ENCODE measurements at regions not wholly inside any gene's neighbourhood (a gene's known extent, or its start where the extent isn't known, plus 50 kb on each side); places are given as distances from the start of the nearest gene placed in this dataset.

GRCh38 chr6:125678601-125679000 is 70.8 kb upstream of the HEY2 start:
- peaks cover 5% of the 10 kb centered on the region; the same call in 1 of the 2 replicates for H3K9me3 ChIP-seq (ENCODE audit: insufficient read depth, low read length)
- H3K36me3 ChIP-seq (ENCODE audit: insufficient read depth, insufficient read length, low read length) = no peaks in the 10 kb centered on the region
- no peak overlapping the region for H3K4me3 ChIP-seq (ENCODE audit: insufficient read length, low read depth)
- H3K9ac ChIP-seq (ENCODE audit: insufficient read length, low read depth) = no peak overlapping the region
- no peaks in the 10 kb centered on the region for H3K4me1 ChIP-seq (ENCODE audit: insufficient read depth, insufficient read length)
- H3K27me3 ChIP-seq (ENCODE audit: insufficient read depth, insufficient read length) = no peaks in the 10 kb centered on the region
- DNase-seq (ENCODE audit: low read depth, low spot score) = no peak
- TF ChIP-seq SUZ12 (IDR thresholded peaks at IDR 0.05; ENCODE audit: extremely low read depth, insufficient read depth, insufficient read length) = no peak
- no peak for TF ChIP-seq ZNF274 (IDR thresholded peaks at IDR 0.05; ENCODE audit: low read depth, low read length)
- no peak for TF ChIP-seq YY1 (IDR thresholded peaks at IDR 0.05; ENCODE audit: insufficient read depth, insufficient read length)

DNA sequence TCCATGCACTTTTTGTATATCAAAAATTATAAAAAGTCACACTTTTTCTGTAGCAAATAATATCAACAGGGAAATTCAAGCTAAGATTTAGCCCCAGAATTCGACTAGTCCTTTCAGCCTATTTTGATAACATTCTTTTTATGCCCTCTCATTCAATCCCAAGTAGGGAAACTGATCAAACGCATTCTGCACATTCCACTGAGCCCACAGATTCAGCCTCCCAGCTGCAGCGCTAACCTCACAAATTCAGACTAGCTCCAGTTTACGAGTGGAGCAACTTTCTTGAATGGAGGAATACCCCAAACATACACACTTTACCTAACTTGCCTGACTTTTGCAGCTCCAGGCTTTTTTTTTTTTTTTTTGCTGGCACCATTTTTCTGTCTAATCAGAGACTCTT is 70.3 kb upstream of the HEY2 start:
- Histone ChIP-seq H3K9me3 (ENCODE audit: insufficient read depth, low read length) (peaks cover 10% of the 10 kb centered on the region; the same call in 1 of the 2 replicates), H3K4me1 (ENCODE audit: insufficient read depth, insufficient read length) (no peaks in the 10 kb centered on the region), H3K36me3 (ENCODE audit: insufficient read depth, insufficient read length, low read length) (no peaks in the 10 kb centered on the region), H3K27me3 (ENCODE audit: insufficient read depth, insufficient read length) (no peaks in the 10 kb centered on the region), H3K4me3 (ENCODE audit: insufficient read length, low read depth) (no peak overlapping the region), H3K9ac (ENCODE audit: insufficient read length, low read depth) (no peak overlapping the region)
- TF ChIP-seq YY1 (IDR thresholded peaks at IDR 0.05; ENCODE audit: insufficient read depth, insufficient read length) = no peak
- DNase-seq (ENCODE audit: low read depth, low spot score) = no peak

GRCh38 chr6:125679651-125680050 is 69.8 kb upstream of the HEY2 start:
- Histone ChIP-seq H3K4me1 (ENCODE audit: insufficient read depth, insufficient read length) (no peaks in the 10 kb centered on the region), H3K36me3 (ENCODE audit: insufficient read depth, insufficient read length, low read length) (no peaks in the 10 kb centered on the region), H3K9ac (ENCODE audit: insufficient read length, low read depth) (no peak overlapping the region), H3K9me3 (ENCODE audit: insufficient read depth, low read length) (peaks cover 10% of the 10 kb centered on the region; the same call in 1 of the 2 replicates), H3K27me3 (ENCODE audit: insufficient read depth, insufficient read length) (no peaks in the 10 kb centered on the region), H3K4me3 (ENCODE audit: insufficient read length, low read depth) (no peak overlapping the region)
- TF ChIP-seq YY1 (IDR thresholded peaks at IDR 0.05; ENCODE audit: insufficient read depth, insufficient read length) = no peak
- no peak for TF ChIP-seq ZNF274 (IDR thresholded peaks at IDR 0.05; ENCODE audit: low read depth, low read length)
- TF ChIP-seq SUZ12 (IDR thresholded peaks at IDR 0.05; ENCODE audit: extremely low read depth, insufficient read depth, insufficient read length) = no peak
- DNase-seq (ENCODE audit: low read depth, low spot score) = no peak

DNA sequence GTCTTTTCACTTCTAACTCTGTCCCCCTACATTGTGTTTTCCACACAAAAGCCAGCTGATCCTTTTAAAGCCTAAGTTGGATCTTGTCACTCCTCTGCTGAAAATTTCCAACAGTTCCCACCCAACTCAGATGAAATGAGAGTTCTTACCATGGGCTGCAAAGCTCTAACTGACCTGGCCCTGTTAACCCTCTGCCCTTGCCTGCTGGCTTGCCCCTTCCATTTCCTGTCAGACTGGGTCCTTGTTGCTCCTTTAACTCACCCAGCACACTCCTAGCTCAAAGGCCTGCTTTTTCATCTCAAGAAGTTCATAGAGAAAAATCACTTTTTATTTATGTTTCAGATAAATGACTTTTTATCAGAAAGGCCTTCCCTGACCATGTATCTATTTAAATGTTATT is 66.5 kb upstream of the HEY2 start:
- Histone ChIP-seq H3K27me3 (ENCODE audit: insufficient read depth, insufficient read length) (no peaks in the 10 kb centered on the region), H3K36me3 (ENCODE audit: insufficient read depth, insufficient read length, low read length) (no peaks in the 10 kb centered on the region), H3K9me3 (ENCODE audit: insufficient read depth, low read length) (peaks cover 16% of the 10 kb centered on the region; the same call in 1 of the 2 replicates), H3K4me1 (ENCODE audit: insufficient read depth, insufficient read length) (no peaks in the 10 kb centered on the region), H3K9ac (ENCODE audit: insufficient read length, low read depth) (no peak overlapping the region), H3K4me3 (ENCODE audit: insufficient read length, low read depth) (no peak overlapping the region)
- no peak for DNase-seq (ENCODE audit: low read depth, low spot score)
- TF ChIP-seq YY1 (IDR thresholded peaks at IDR 0.05; ENCODE audit: insufficient read depth, insufficient read length) (no peak), SUZ12 (IDR thresholded peaks at IDR 0.05; ENCODE audit: extremely low read depth, insufficient read depth, insufficient read length) (no peak), ZNF274 (IDR thresholded peaks at IDR 0.05; ENCODE audit: low read depth, low read length) (no peak)

DNA sequence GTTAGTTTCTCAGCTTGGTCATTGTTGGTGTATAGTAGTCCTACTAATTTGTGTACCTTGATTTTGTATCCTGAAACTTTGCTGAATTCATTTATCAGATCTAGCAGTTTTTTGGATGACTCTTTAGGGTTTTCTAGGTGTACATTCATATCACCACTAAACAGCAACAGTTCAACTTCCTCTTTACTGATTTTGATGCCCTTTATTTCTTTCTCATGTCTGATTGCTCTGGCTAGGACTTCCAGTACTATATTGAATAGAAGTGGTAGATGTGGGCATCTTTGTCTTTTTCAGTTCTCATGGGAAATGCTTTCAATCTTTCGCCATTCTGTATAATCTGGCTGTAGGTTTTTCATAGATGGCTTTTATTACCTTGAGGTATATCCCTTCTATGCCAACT is 61.3 kb upstream of the HEY2 start:
- no peak for TF ChIP-seq SUZ12 (IDR thresholded peaks at IDR 0.05; ENCODE audit: extremely low read depth, insufficient read depth, insufficient read length)
- TF ChIP-seq YY1 (IDR thresholded peaks at IDR 0.05; ENCODE audit: insufficient read depth, insufficient read length) = no peak
- TF ChIP-seq ZNF274 (IDR thresholded peaks at IDR 0.05; ENCODE audit: low read depth, low read length) = no peak

GRCh38 chr6:125693480-125693879 is 56.0 kb upstream of the HEY2 start:
- Histone ChIP-seq H3K4me3 (ENCODE audit: insufficient read length, low read depth) (no peak overlapping the region), H3K36me3 (ENCODE audit: insufficient read depth, insufficient read length, low read length) (no peaks in the 10 kb centered on the region), H3K9me3 (ENCODE audit: insufficient read depth, low read length) (peaks cover 24% of the 10 kb centered on the region), H3K4me1 (ENCODE audit: insufficient read depth, insufficient read length) (no peaks in the 10 kb centered on the region), H3K9ac (ENCODE audit: insufficient read length, low read depth) (no peak overlapping the region), H3K27me3 (ENCODE audit: insufficient read depth, insufficient read length) (no peaks in the 10 kb centered on the region)
- TF ChIP-seq SUZ12 (IDR thresholded peaks at IDR 0.05; ENCODE audit: extremely low read depth, insufficient read depth, insufficient read length) = no peak
- TF ChIP-seq ZNF274 (IDR thresholded peaks at IDR 0.05; ENCODE audit: low read depth, low read length) = no peak
- no peak for TF ChIP-seq YY1 (IDR thresholded peaks at IDR 0.05; ENCODE audit: insufficient read depth, insufficient read length)
- no peak for DNase-seq (ENCODE audit: low read depth, low spot score)

More for the DNA sequence above, 61.3 kb upstream of the HEY2 start:
- H3K4me1 ChIP-seq (ENCODE audit: insufficient read depth, insufficient read length) = no peaks in the 10 kb centered on the region
- no peaks in the 10 kb centered on the region for H3K36me3 ChIP-seq (ENCODE audit: insufficient read depth, insufficient read length, low read length)
- H3K9me3 ChIP-seq (ENCODE audit: insufficient read depth, low read length) = peaks cover 32% of the 10 kb centered on the region
- no peaks in the 10 kb centered on the region for H3K27me3 ChIP-seq (ENCODE audit: insufficient read depth, insufficient read length)
- H3K4me3 ChIP-seq (ENCODE audit: insufficient read length, low read depth) = no peak overlapping the region
- DNase-seq (ENCODE audit: low read depth, low spot score) = no peak
- H3K9ac ChIP-seq (ENCODE audit: insufficient read length, low read depth) = no peak overlapping the region

DNA sequence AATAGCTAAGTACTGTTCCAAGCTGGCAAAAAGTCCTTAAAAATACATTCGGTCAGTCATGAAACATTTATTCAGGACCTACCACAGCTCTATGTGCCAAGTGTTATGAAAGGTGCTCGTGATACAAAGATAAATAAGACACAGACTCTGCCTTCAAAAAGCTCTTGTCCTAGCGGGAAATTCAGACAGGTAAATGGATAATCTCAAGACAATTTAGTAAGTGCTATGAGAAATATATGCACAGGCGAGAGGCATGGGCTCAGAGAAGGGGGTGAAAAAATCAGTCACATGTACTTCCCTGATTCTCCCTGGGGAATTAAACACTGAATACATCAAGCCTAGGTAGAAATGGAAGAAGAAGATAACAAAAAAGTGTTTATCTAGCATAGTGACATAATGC is 49.8 kb upstream of the HEY2 start:
- H3K9ac ChIP-seq (ENCODE audit: insufficient read length, low read depth) = no peak overlapping the region
- H3K27me3 ChIP-seq (ENCODE audit: insufficient read depth, insufficient read length) = no peaks in the 10 kb centered on the region
- no peak for TF ChIP-seq YY1 (IDR thresholded peaks at IDR 0.05; ENCODE audit: insufficient read depth, insufficient read length)
- no peak for TF ChIP-seq SUZ12 (IDR thresholded peaks at IDR 0.05; ENCODE audit: extremely low read depth, insufficient read depth, insufficient read length)
- no peak for TF ChIP-seq ZNF274 (IDR thresholded peaks at IDR 0.05; ENCODE audit: low read depth, low read length)
- no peaks in the 10 kb centered on the region for H3K4me1 ChIP-seq (ENCODE audit: insufficient read depth, insufficient read length)
- H3K9me3 ChIP-seq (ENCODE audit: insufficient read depth, low read length) = no peaks in the 10 kb centered on the region; the same call in 1 of the 2 replicates
- no peak for DNase-seq (ENCODE audit: low read depth, low spot score)
- no peaks in the 10 kb centered on the region for H3K36me3 ChIP-seq (ENCODE audit: insufficient read depth, insufficient read length, low read length)
- no peak overlapping the region for H3K4me3 ChIP-seq (ENCODE audit: insufficient read length, low read depth)

All from NT2/D1 (cell line).